WERI-Rb-1 (cell line): ENCODE measurements at regions not wholly inside any gene's neighbourhood (a gene's known extent, or its start where the extent isn't known, plus 50 kb on each side); places are given as distances from the start of the nearest gene placed in this dataset.

Experiments
- DNase-seq: peaks from one replicate; pipeline ENCODE4 v3.0.0-alpha.2; 2020
- H3K27ac ChIP-seq: fragments of 250-450 bp; sonication (Bioruptor Pico); 2 replicates; pipeline ENCODE4 v1.5.1; 2020; ENCODE audit warnings: mild to moderate bottlenecking, moderate library complexity
- H3K27me3 ChIP-seq: fragments of 250-450 bp; sonication (Bioruptor Pico); 2 replicates; pipeline ENCODE4 v1.5.1; 2021; ENCODE audit warnings: mild to moderate bottlenecking, low read depth, moderate library complexity; ENCODE audit not compliant: insufficient read depth, severe bottlenecking
- H3K36me3 ChIP-seq: fragments of 250-450 bp; sonication (Bioruptor Pico); 2 replicates; pipeline ENCODE4 v1.5.1; 2020; ENCODE audit warnings: mild to moderate bottlenecking, moderate library complexity
- H3K4me3 ChIP-seq: 2 replicates; pipeline ENCODE4 v1.5.1; 2011; ENCODE audit warnings: low read depth, mild to moderate bottlenecking, control low read depth, low read length
- H3K9me3 ChIP-seq: fragments of 250-450 bp; sonication (Bioruptor Pico); 2 replicates; pipeline ENCODE4 v1.5.1; 2021; ENCODE audit warnings: mild to moderate bottlenecking, moderate library complexity; ENCODE audit not compliant: severe bottlenecking
- CTCF ChIP-seq: IDR thresholded peaks from 2 replicates; pipeline ENCODE4 v1.5.1; 2011; ENCODE audit warnings: low read depth, mild to moderate bottlenecking, control low read depth, inconsistent platforms, low read length

GRCh38 chr7:41164440-41164839 is 538.5 kb downstream of the INHBA start:
- H3K27ac ChIP-seq = no peak overlapping the region
- no peak overlapping the region for H3K4me3 ChIP-seq
- peaks cover 2% of the 10 kb centered on the region for H3K9me3 ChIP-seq
- no peak for DNase-seq
- peaks cover 3% of the 10 kb centered on the region for H3K27me3 ChIP-seq
- H3K36me3 ChIP-seq = no peaks in the 10 kb centered on the region
- no peak for TF ChIP-seq CTCF

- H3K36me3 ChIP-seq = no peaks in the 10 kb centered on the region
- H3K9me3 ChIP-seq = peaks cover 2% of the 10 kb centered on the region
- H3K4me3 ChIP-seq = no peak overlapping the region
- peaks cover 3% of the 10 kb centered on the region for H3K27me3 ChIP-seq
- H3K27ac ChIP-seq = no peak overlapping the region
- no peak for DNase-seq
- TF ChIP-seq CTCF = no peak
These were observed 538.9 kb downstream of the INHBA start for GRCh38 chr7:41163991-41164390.

- Histone ChIP-seq H3K27me3 (peaks cover 3% of the 10 kb centered on the region), H3K4me3 (no peak overlapping the region), H3K36me3 (no peaks in the 10 kb centered on the region), H3K9me3 (peaks cover 2% of the 10 kb centered on the region), H3K27ac (no peak overlapping the region)
- no peak for TF ChIP-seq CTCF
- DNase-seq = no peak
These were observed 540.3 kb downstream of the INHBA start for GRCh38 chr7:41162612-41163011.

GRCh38 chr7:41161041-41161587 is 541.8 kb downstream of the INHBA start:
- Histone ChIP-seq H3K27ac (no peak overlapping the region), H3K27me3 (peaks cover 6% of the 10 kb centered on the region), H3K4me3 (no peak overlapping the region), H3K9me3 (peaks cover 2% of the 10 kb centered on the region), H3K36me3 (no peaks in the 10 kb centered on the region)
- no peak for DNase-seq
- TF ChIP-seq CTCF = no peak

- DNase-seq = no peak
- TF ChIP-seq CTCF = no peak
- H3K27me3 ChIP-seq = peaks cover 8% of the 10 kb centered on the region
- peaks cover 2% of the 10 kb centered on the region for H3K9me3 ChIP-seq
- no peak overlapping the region for H3K4me3 ChIP-seq
- no peak overlapping the region for H3K27ac ChIP-seq
- H3K36me3 ChIP-seq = no peaks in the 10 kb centered on the region
These were observed 546.6 kb downstream of the INHBA start for GRCh38 chr7:41156268-41156667.

- no peak for TF ChIP-seq CTCF
These were observed 549.6 kb downstream of the INHBA start for GRCh38 chr7:41153268-41153667.

More at GRCh38 chr7:41153268-41153667, 549.6 kb downstream of the INHBA start:
- H3K9me3 ChIP-seq = peaks cover 2% of the 10 kb centered on the region
- H3K36me3 ChIP-seq = no peaks in the 10 kb centered on the region
- no peak overlapping the region for H3K27ac ChIP-seq
- DNase-seq = no peak
- H3K4me3 ChIP-seq = no peak overlapping the region
- peaks cover 11% of the 10 kb centered on the region for H3K27me3 ChIP-seq
